H1 (cell line): ENCODE measurements at regions not wholly inside any gene's neighbourhood (a gene's known extent, or its start where the extent isn't known, plus 50 kb on each side); places are given as distances from the start of the nearest gene placed in this dataset.

ENCODE experiments used
- CTCF ChIP-seq, 3 experiments: IDR thresholded peaks; 1 replicate in 2 of 3; 2 replicates in 1 of 3; pipeline versions ENCODE4 v1.5.1 to v1.6.1; 2011; ENCODE audit warnings: low read length in 3 of 3, mild to moderate bottlenecking in 3 of 3, inconsistent platforms in 2 of 3, low read depth in 1 of 3, moderate library complexity in 1 of 3; ENCODE audit not compliant: insufficient read depth in 1 of 3; ENCODE audit errors: control extremely low read depth in 1 of 3
- EP300 ChIP-seq, 2 experiments: IDR thresholded peaks; 1 replicate in 1 of 2; 2 replicates in 1 of 2; pipeline ENCODE4 v1.6.1; 2011 to 2012; ENCODE audit warnings: low read depth in 2 of 2, low read length in 2 of 2, mild to moderate bottlenecking in 2 of 2, borderline replicate concordance in 1 of 2, inconsistent platforms in 1 of 2, moderate library complexity in 1 of 2
- FOSL1 ChIP-seq: IDR thresholded peaks from 2 replicates; pipeline ENCODE4 v1.6.1; 2011; ENCODE audit warnings: mild to moderate bottlenecking, low read depth, low read length, moderate library complexity; ENCODE audit not compliant: insufficient read depth
- HDAC2 ChIP-seq, 2 experiments: fragments of 300-600 bp in 1 of 2; sonication (generic) in 1 of 2; IDR thresholded peaks; 2 replicates each; pipeline ENCODE4 v1.6.1; 2011 to 2012; ENCODE audit warnings: low read depth in 2 of 2, low read length in 2 of 2, mild to moderate bottlenecking in 2 of 2, moderate library complexity in 2 of 2, borderline replicate concordance in 1 of 2, inconsistent platforms in 1 of 2
- NRF1 ChIP-seq: IDR thresholded peaks from 2 replicates; pipeline ENCODE4 v1.6.1; 2011; ENCODE audit warnings: mild to moderate bottlenecking, low read depth, low read length, improper control_type of control experiment
- POLR2A ChIP-seq, 2 experiments: IDR thresholded peaks; 1 replicate in 1 of 2; 2 replicates in 1 of 2; pipeline ENCODE4 v1.6.1; 2011; ENCODE audit warnings: low read depth in 2 of 2, low read length in 2 of 2, mild to moderate bottlenecking in 2 of 2; ENCODE audit errors: control extremely low read depth in 1 of 2
- TF ChIP-seq, protein P1 (sequence below): IDR thresholded peaks from 2 replicates; pipeline ENCODE4 v1.6.1; 2012; ENCODE audit warnings: low read length, inconsistent platforms

DNA sequence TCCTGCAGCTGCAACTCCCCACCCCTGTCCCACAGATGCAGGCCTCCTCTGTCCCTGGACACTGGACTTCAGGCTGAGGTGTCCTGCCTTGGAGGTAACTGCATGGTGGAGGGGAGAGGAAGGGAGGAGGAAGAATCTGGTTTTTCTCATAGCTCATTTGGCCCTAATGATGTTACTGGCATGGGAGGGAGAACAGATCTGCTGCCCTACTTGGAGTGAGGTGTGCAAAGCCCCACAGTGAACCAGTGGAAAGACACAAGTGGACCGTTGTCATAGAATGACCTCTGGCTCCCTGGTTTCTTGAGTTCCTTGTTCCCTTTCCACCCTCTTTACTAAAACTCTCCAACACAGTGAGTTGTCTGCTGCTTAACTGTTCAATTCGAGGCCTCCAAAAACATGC is 215.9 kb downstream of the BARX2 start:
- TF ChIP-seq CTCF (IDR thresholded peaks at IDR 0.05; ENCODE audit: control extremely low read depth in 1 of 3, insufficient read depth in 1 of 3, low read depth in 1 of 3, low read length in 3 of 3) = no peak
- no peak for TF ChIP-seq NRF1
- TF ChIP-seq, protein P1, sequence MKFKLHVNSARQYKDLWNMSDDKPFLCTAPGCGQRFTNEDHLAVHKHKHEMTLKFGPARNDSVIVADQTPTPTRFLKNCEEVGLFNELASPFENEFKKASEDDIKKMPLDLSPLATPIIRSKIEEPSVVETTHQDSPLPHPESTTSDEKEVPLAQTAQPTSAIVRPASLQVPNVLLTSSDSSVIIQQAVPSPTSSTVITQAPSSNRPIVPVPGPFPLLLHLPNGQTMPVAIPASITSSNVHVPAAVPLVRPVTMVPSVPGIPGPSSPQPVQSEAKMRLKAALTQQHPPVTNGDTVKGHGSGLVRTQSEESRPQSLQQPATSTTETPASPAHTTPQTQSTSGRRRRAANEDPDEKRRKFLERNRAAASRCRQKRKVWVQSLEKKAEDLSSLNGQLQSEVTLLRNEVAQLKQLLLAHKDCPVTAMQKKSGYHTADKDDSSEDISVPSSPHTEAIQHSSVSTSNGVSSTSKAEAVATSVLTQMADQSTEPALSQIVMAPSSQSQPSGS = no peak
- no peak for TF ChIP-seq HDAC2 (IDR thresholded peaks at IDR 0.05; ENCODE audit: borderline replicate concordance in 1 of 2, low read depth in 2 of 2, low read length in 2 of 2)
- no peak for TF ChIP-seq FOSL1
- TF ChIP-seq POLR2A (IDR thresholded peaks at IDR 0.05; ENCODE audit: control extremely low read depth in 1 of 2, low read depth in 2 of 2, low read length in 2 of 2) = no peak
- no peak for TF ChIP-seq EP300 (IDR thresholded peaks at IDR 0.05; ENCODE audit: borderline replicate concordance in 1 of 2, low read depth in 2 of 2, low read length in 2 of 2)
